GM23338 (cell line): ENCODE measurements at regions not wholly inside any gene's neighbourhood (a gene's known extent, or its start where the extent isn't known, plus 50 kb on each side); places are given as distances from the start of the nearest gene placed in this dataset.

ENCODE experiments used
- ATAC-seq: fragments of 200-7000 bp; cut with Tn5 transposase; 3 replicates; pipeline ENCODE4 v1.9.1; 2020
- DNase-seq: peaks from one replicate; pipeline ENCODE4 v3.0.0-alpha.2; 2015; ENCODE audit warnings: low spot score
- H2AFZ ChIP-seq: fragments of 200-600 bp; sonication (generic); 2 replicates; pipeline ENCODE4 v1.8.0; 2016; ENCODE audit warnings: antibody characterized with exemption, mild to moderate bottlenecking, moderate library complexity
- H3F3A ChIP-seq: fragments of 200-600 bp; sonication (generic); replicated peaks from 2 replicates; pipeline ENCODE4 v1.8.0; 2017; ENCODE audit warnings: antibody characterized with exemption, mixed run types, low read depth
- H3K27ac ChIP-seq: fragments of 200-600 bp; sonication (generic); 2 replicates; pipeline ENCODE4 v1.6.1; 2016; ENCODE audit warnings: low read depth
- H3K27me3 ChIP-seq: fragments of 200-600 bp; sonication (generic); 2 replicates; pipeline ENCODE4 v1.8.0; 2016; ENCODE audit warnings: mild to moderate bottlenecking, mixed run types, moderate library complexity; ENCODE audit not compliant: insufficient read depth
- H3K36me3 ChIP-seq: fragments of 200-600 bp; sonication (generic); 2 replicates; pipeline ENCODE4 v1.8.0; 2016; ENCODE audit warnings: mild to moderate bottlenecking; ENCODE audit not compliant: insufficient read depth
- H3K4me1 ChIP-seq: fragments of 200-600 bp; sonication (generic); 2 replicates; pipeline ENCODE4 v1.8.0; 2016; ENCODE audit warnings: mild to moderate bottlenecking, moderate library complexity; ENCODE audit not compliant: insufficient read depth
- H3K4me2 ChIP-seq: fragments of 200-600 bp; sonication (generic); 2 replicates; pipeline ENCODE4 v1.7.1; 2017; ENCODE audit warnings: mixed run types
- H3K4me3 ChIP-seq: fragments of 200-600 bp; sonication (generic); 2 replicates; pipeline ENCODE4 v1.6.1; 2016; ENCODE audit warnings: mixed run types
- H3K79me2 ChIP-seq: fragments of 200-600 bp; sonication (generic); replicated peaks from 2 replicates; pipeline ENCODE4 v1.8.0; 2017; ENCODE audit warnings: mild to moderate bottlenecking; ENCODE audit not compliant: insufficient read depth
- H3K9me2 ChIP-seq: fragments of 200-600 bp; sonication (generic); 2 replicates; pipeline ENCODE4 v1.8.0; 2017; ENCODE audit not compliant: insufficient read depth
- H4K20me1 ChIP-seq: fragments of 200-600 bp; sonication (generic); replicated peaks from 2 replicates; pipeline ENCODE4 v1.8.0; 2017; ENCODE audit warnings: mild to moderate bottlenecking; ENCODE audit not compliant: insufficient read depth
- H3K27ac Mint-ChIP-seq: 2 replicates; pipeline ENCODE4 v1.8.0; 2020; ENCODE audit warnings: inconsistent platforms, mild to moderate bottlenecking, moderate library complexity, mixed read lengths
- H3K27me3 Mint-ChIP-seq: 3 replicates; pipeline ENCODE4 v1.8.0; 2022; ENCODE audit warnings: low read depth, mild to moderate bottlenecking, moderate library complexity, mixed read lengths, inconsistent platforms; ENCODE audit not compliant: insufficient read depth, poor library complexity
- H3K36me3 Mint-ChIP-seq: 3 replicates; pipeline ENCODE4 v1.8.0; 2021; ENCODE audit warnings: low read depth, mild to moderate bottlenecking, inconsistent platforms, moderate library complexity, mixed read lengths
- H3K4me1 Mint-ChIP-seq: 3 replicates; pipeline ENCODE4 v1.8.0; 2020; ENCODE audit warnings: mild to moderate bottlenecking, inconsistent platforms, mixed read lengths
- H3K4me3 Mint-ChIP-seq: 3 replicates; pipeline ENCODE4 v1.8.0; 2021; ENCODE audit warnings: moderate library complexity, mild to moderate bottlenecking, inconsistent platforms, mixed read lengths
- H3K9me3 Mint-ChIP-seq: 3 replicates; pipeline ENCODE4 v1.8.0; 2020; ENCODE audit warnings: moderate library complexity, mild to moderate bottlenecking, inconsistent platforms, mixed read lengths
- CREB1 ChIP-seq: fragments of 250-450 bp; sonication (Bioruptor Pico); IDR thresholded peaks from 2 replicates; pipeline ENCODE4 v1.5.0; 2020; ENCODE audit warnings: low read depth, mild to moderate bottlenecking, moderate library complexity
- EZH2 ChIP-seq: fragments of 200-600 bp; sonication (generic); IDR thresholded peaks from one replicate; pipeline ENCODE4 v1.8.0; 2017; ENCODE audit warnings: antibody characterized with exemption, mild to moderate bottlenecking, low read depth; ENCODE audit not compliant: unreplicated experiment
- EZH2phosphoT487 ChIP-seq: fragments of 200-600 bp; sonication (generic); IDR thresholded peaks from one replicate; pipeline ENCODE4 v1.8.1; 2018; ENCODE audit warnings: antibody characterized with exemption; ENCODE audit not compliant: unreplicated experiment
- JUNB ChIP-seq: IDR thresholded peaks from one replicate; pipeline ENCODE4 v1.6.1; 2016; ENCODE audit warnings: antibody characterized with exemption; ENCODE audit not compliant: unreplicated experiment
- NANOG ChIP-seq: IDR thresholded peaks from 2 replicates; pipeline ENCODE4 v1.6.1; 2016; ENCODE audit warnings: antibody characterized with exemption, borderline replicate concordance
- REST ChIP-seq: IDR thresholded peaks from one replicate; pipeline ENCODE4 v1.6.1; 2018; ENCODE audit warnings: antibody characterized with exemption; ENCODE audit not compliant: unreplicated experiment
- STAT1 ChIP-seq: IDR thresholded peaks from one replicate; pipeline ENCODE4 v1.6.1; 2016; ENCODE audit warnings: antibody characterized with exemption; ENCODE audit not compliant: unreplicated experiment
- ZNF114 ChIP-seq: fragments of 250-450 bp; sonication (Bioruptor Pico); IDR thresholded peaks from 2 replicates; pipeline ENCODE4 v1.5.0; 2020; ENCODE audit warnings: mild to moderate bottlenecking, moderate library complexity
- ZNF331 ChIP-seq: fragments of 250-450 bp; sonication (Bioruptor Pico); IDR thresholded peaks from 2 replicates; pipeline ENCODE4 v1.5.0; 2020; ENCODE audit warnings: low read depth, mild to moderate bottlenecking, moderate library complexity
- ZNF462 ChIP-seq: fragments of 250-450 bp; sonication (Bioruptor Pico); IDR thresholded peaks from 2 replicates; pipeline ENCODE4 v1.5.0; 2020; ENCODE audit warnings: mild to moderate bottlenecking, moderate library complexity

- no peak for TF ChIP-seq REST
These were observed 811.3 kb downstream of the KLHL13 start (continued) for GRCh38 chrX:117305168-117305766.

GRCh38 chrX:117301086-117301485 is 815.5 kb downstream of the KLHL13 start:
- Histone ChIP-seq H3F3A (no peaks in the 10 kb centered on the region), H3K27me3 (no peaks in the 10 kb centered on the region), H3K4me2 (no peak overlapping the region), H4K20me1 (no peaks in the 10 kb centered on the region), H3K36me3 (no peaks in the 10 kb centered on the region), H3K27ac (no peak overlapping the region), H2AFZ (no peak overlapping the region), H3K4me3 (no peak overlapping the region), H3K4me1 (no peaks in the 10 kb centered on the region), H3K9me2 (no peaks in the 10 kb centered on the region), H3K79me2 (no peaks in the 10 kb centered on the region)
- no peak overlapping the region for H3K27ac Mint-ChIP-seq
- ATAC-seq (no peak), DNase-seq (no peak)
- no peak overlapping the region for H3K4me3 Mint-ChIP-seq
- H3K27me3 Mint-ChIP-seq: peaks cover 1% of the 10 kb centered on the region
- no peaks in the 10 kb centered on the region; the same call in 2 of the 3 replicates for H3K9me3 Mint-ChIP-seq
- H3K36me3 Mint-ChIP-seq: no peaks in the 10 kb centered on the region
- TF ChIP-seq NANOG (no peak), STAT1 (no peak), CREB1 (CRISPR knock-in tag) (no peak), EZH2phosphoT487 (no peak), ZNF331 (CRISPR knock-in tag) (no peak), ZNF114 (CRISPR knock-in tag) (no peak), JUNB (no peak), EZH2 (no peak), ZNF462 (CRISPR knock-in tag) (no peak), REST (no peak)
- H3K4me1 Mint-ChIP-seq: no peaks in the 10 kb centered on the region
